Caco-2 (cell line): ENCODE measurements at regions not wholly inside any gene's neighbourhood (a gene's known extent, or its start where the extent isn't known, plus 50 kb on each side); places are given as distances from the start of the nearest gene placed in this dataset.

ENCODE experiments used
- BruUV-seq: library from RNA; stranded (reverse); fragments of 400-500 nt; replicated peaks from 2 replicates; lab custom pipeline; 2021; lab: Mats Ljungman, UMichigan
- CTCF ChIA-PET: fragments of 300-600 bp; sonication (Branson Sonifier 250); formaldehyde crosslinking; loops from one replicate; lab custom pipeline; 2022; ENCODE audit warnings: antibody characterized with exemption; lab: Charles Lee
- POLR2A ChIA-PET: fragments of 300-600 bp; sonication (Branson Sonifier 250); formaldehyde crosslinking; loops from one replicate; lab custom pipeline; 2022; ENCODE audit warnings: antibody characterized with exemption; lab: Charles Lee
- DNase-seq, 2 experiments: peaks; one replicate each; pipeline versions ENCODE4 v3.0.0 to v3.0.0-alpha.2; 2020 to 2022
- H3K27me3 ChIP-seq: replicated peaks from 2 replicates; pipeline ENCODE4 v1.6.0; 2011; ENCODE audit warnings: low read length; ENCODE audit not compliant: control insufficient read depth, insufficient read depth
- H3K36me3 ChIP-seq: 2 replicates; pipeline ENCODE4 v1.5.1; 2011; ENCODE audit warnings: low read length; ENCODE audit not compliant: control insufficient read depth, insufficient read depth
- H3K4me1 ChIP-seq: fragments of 250-450 bp; sonication (Bioruptor Pico); 2 replicates; pipeline ENCODE4 v1.5.1; 2020; ENCODE audit warnings: mild to moderate bottlenecking
- H3K4me3 ChIP-seq: 2 replicates; pipeline ENCODE4 v1.5.1; 2011; ENCODE audit warnings: low read depth, mild to moderate bottlenecking, control low read depth, low read length
- H3K9me3 ChIP-seq: fragments of 250-450 bp; sonication (Bioruptor Pico); 2 replicates; pipeline ENCODE4 v1.5.1; 2020; ENCODE audit warnings: mild to moderate bottlenecking, moderate library complexity
- H3K27ac Mint-ChIP-seq: one replicate; pipeline ENCODE4 v1.8.0; 2022; ENCODE audit warnings: mixed read lengths; ENCODE audit not compliant: unreplicated experiment
- H3K27me3 Mint-ChIP-seq: one replicate; pipeline ENCODE4 v1.8.0; 2022; ENCODE audit warnings: mixed read lengths; ENCODE audit not compliant: insufficient read depth, unreplicated experiment
- H3K36me3 Mint-ChIP-seq: one replicate; pipeline ENCODE4 v1.8.0; 2022; ENCODE audit warnings: mild to moderate bottlenecking, mixed read lengths; ENCODE audit not compliant: insufficient read depth, unreplicated experiment
- H3K4me1 Mint-ChIP-seq: one replicate; pipeline ENCODE4 v1.8.0; 2022; ENCODE audit warnings: low read depth, mixed read lengths; ENCODE audit not compliant: unreplicated experiment
- H3K4me3 Mint-ChIP-seq: one replicate; pipeline ENCODE4 v1.8.0; 2022; ENCODE audit warnings: mild to moderate bottlenecking, moderate library complexity, mixed read lengths; ENCODE audit not compliant: unreplicated experiment
- H3K9me3 Mint-ChIP-seq: one replicate; pipeline ENCODE4 v1.8.0; 2022; ENCODE audit warnings: mixed read lengths; ENCODE audit not compliant: unreplicated experiment
- CTCF ChIP-seq, 2 experiments: fragments of 200-600 bp in 1 of 2; IDR thresholded peaks; 1 replicate in 1 of 2; 2 replicates in 1 of 2; pipeline versions ENCODE4 v1.5.1 to v1.8.0; 2011 to 2022; ENCODE audit warnings: antibody characterized with exemption in 1 of 2, control low read depth in 1 of 2, inconsistent platforms in 1 of 2, low read depth in 1 of 2, low read length in 1 of 2, mild to moderate bottlenecking in 1 of 2, moderate library complexity in 1 of 2; ENCODE audit not compliant: insufficient read depth in 1 of 2, severe bottlenecking in 1 of 2, unreplicated experiment in 1 of 2
- intact Hi-C: fragments of 100-400 bp; cut with micrococcal nuclease; formaldehyde crosslinking; loops from one replicate; pipeline ENCODE4 v1.10.0; 2022; ENCODE audit not compliant: unreplicated experiment

- no peaks in the 10 kb centered on the region for H3K36me3 Mint-ChIP-seq
- no TSS peak for BruUV-seq
- Histone ChIP-seq H3K36me3 (no peaks in the 10 kb centered on the region), H3K4me1 (no peaks in the 10 kb centered on the region), H3K4me3 (no peak overlapping the region), H3K9me3 (peaks cover 4% of the 10 kb centered on the region; the same call in 1 of the 2 replicates), H3K27me3 (no peaks in the 10 kb centered on the region)
- POLR2A ChIA-PET: no interaction called here
- no peak overlapping the region for H3K4me3 Mint-ChIP-seq
- no peak overlapping the region for H3K27ac Mint-ChIP-seq
- no peaks in the 10 kb centered on the region for H3K27me3 Mint-ChIP-seq
- intact Hi-C loops: no loop called here
- H3K9me3 Mint-ChIP-seq: no peaks in the 10 kb centered on the region
- no peaks in the 10 kb centered on the region for H3K4me1 Mint-ChIP-seq
- no peak for DNase-seq
- TF ChIP-seq CTCF (IDR thresholded peaks at IDR 0.05; ENCODE audit: insufficient read depth in 1 of 2, low read depth in 1 of 2, low read length in 1 of 2, severe bottlenecking in 1 of 2, unreplicated experiment in 1 of 2): no peak
- CTCF ChIA-PET: no interaction called here
Measured at GRCh38 chr11:42251984-42252383, 792.5 kb upstream of the LRRC4C start.

- H3K4me1 ChIP-seq: no peaks in the 10 kb centered on the region
- intact Hi-C loops: no loop called here
- no peaks in the 10 kb centered on the region for H3K9me3 Mint-ChIP-seq
- TF ChIP-seq CTCF (IDR thresholded peaks at IDR 0.05; ENCODE audit: insufficient read depth in 1 of 2, low read depth in 1 of 2, low read length in 1 of 2, severe bottlenecking in 1 of 2, unreplicated experiment in 1 of 2): no peak
- no peaks in the 10 kb centered on the region for H3K27me3 ChIP-seq
- BruUV-seq: no TSS peak
- ChIA-PET CTCF (no interaction called here), POLR2A (no interaction called here)
- H3K4me3 Mint-ChIP-seq: no peak overlapping the region
- no peak overlapping the region for H3K4me3 ChIP-seq
- H3K36me3 Mint-ChIP-seq: no peaks in the 10 kb centered on the region
- H3K27ac Mint-ChIP-seq: no peak overlapping the region
- no peaks in the 10 kb centered on the region for H3K4me1 Mint-ChIP-seq
- no peaks in the 10 kb centered on the region for H3K27me3 Mint-ChIP-seq
- no peaks in the 10 kb centered on the region for H3K36me3 ChIP-seq
- H3K9me3 ChIP-seq: peaks cover 4% of the 10 kb centered on the region; the same call in 1 of the 2 replicates
- no peak for DNase-seq
Measured at GRCh38 chr11:42253156-42253555, 793.7 kb upstream of the LRRC4C start.

DNA sequence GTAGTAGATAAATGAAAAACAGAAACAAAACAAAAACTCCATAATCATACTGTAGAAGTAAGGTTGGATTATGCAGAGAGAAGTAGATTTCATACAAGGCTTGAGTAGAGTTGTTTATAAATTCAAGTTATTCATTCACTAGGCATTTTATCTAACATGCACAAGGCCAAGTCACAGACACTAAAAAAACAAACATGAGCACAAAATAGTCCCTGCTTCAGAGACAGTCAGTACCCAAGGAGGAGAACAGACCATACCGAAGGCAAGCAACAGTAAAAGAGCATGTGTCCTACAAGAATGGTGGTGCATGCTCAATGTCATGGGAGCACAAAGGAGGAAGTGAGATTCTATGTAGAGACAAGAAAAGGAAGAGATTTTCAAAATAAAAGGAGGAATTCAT is 796.5 kb upstream of the LRRC4C start:
- ChIA-PET CTCF (no interaction called here), POLR2A (no interaction called here)
- TF ChIP-seq CTCF (IDR thresholded peaks at IDR 0.05; ENCODE audit: insufficient read depth in 1 of 2, low read depth in 1 of 2, low read length in 1 of 2, severe bottlenecking in 1 of 2, unreplicated experiment in 1 of 2): no peak
- H3K9me3 ChIP-seq: peaks cover 4% of the 10 kb centered on the region; the same call in 1 of the 2 replicates
- no peaks in the 10 kb centered on the region for H3K9me3 Mint-ChIP-seq
- H3K4me3 ChIP-seq: no peak overlapping the region
- no TSS peak for BruUV-seq
- H3K4me1 Mint-ChIP-seq: no peaks in the 10 kb centered on the region
- no peaks in the 10 kb centered on the region for H3K36me3 Mint-ChIP-seq
- DNase-seq: no peak
- H3K27me3 Mint-ChIP-seq: no peaks in the 10 kb centered on the region
- no peak overlapping the region for H3K4me3 Mint-ChIP-seq
- H3K27ac Mint-ChIP-seq: no peak overlapping the region
- intact Hi-C loops: no loop called here
- no peaks in the 10 kb centered on the region for H3K4me1 ChIP-seq
- no peaks in the 10 kb centered on the region for H3K36me3 ChIP-seq
- H3K27me3 ChIP-seq: no peaks in the 10 kb centered on the region
